ENCODE measurements at regions not wholly inside any gene's neighbourhood (a gene's known extent, or its start where the extent isn't known, plus 50 kb on each side); places are given as distances from the start of the nearest gene placed in this dataset.

GRCh38 chr12:124716208-124717130 is 147.2 kb downstream of the SCARB1 start:
- Histone ChIP-seq H3K9ac (ENCODE audit: low read length) (no peak overlapping the region), H3K27ac (ENCODE audit: low read length) (no peak overlapping the region), H3K4me3 (ENCODE audit: low read length) (no peak overlapping the region), H3K36me3 (ENCODE audit: control insufficient read depth, low read depth, low read length) (no peaks in the 10 kb centered on the region), H3K27me3 (ENCODE audit: control insufficient read depth, insufficient read depth, low read length) (no peaks in the 10 kb centered on the region), H3K4me1 (ENCODE audit: control insufficient read depth, low read depth, low read length) (peaks cover 4% of the 10 kb centered on the region), H3K9me3 (ENCODE audit: control insufficient read depth, low read depth, low read length) (no peaks in the 10 kb centered on the region)

- Histone ChIP-seq H3K27me3 (ENCODE audit: control insufficient read depth, insufficient read depth, low read length) (no peaks in the 10 kb centered on the region), H3K27ac (ENCODE audit: low read length) (no peak overlapping the region), H3K9me3 (ENCODE audit: control insufficient read depth, low read depth, low read length) (no peaks in the 10 kb centered on the region), H3K4me1 (ENCODE audit: control insufficient read depth, low read depth, low read length) (peaks cover 4% of the 10 kb centered on the region), H3K36me3 (ENCODE audit: control insufficient read depth, low read depth, low read length) (no peaks in the 10 kb centered on the region), H3K9ac (ENCODE audit: low read length) (no peak overlapping the region), H3K4me3 (ENCODE audit: low read length) (no peak overlapping the region)
These were observed 147.9 kb upstream of the NCOR2 start for GRCh38 chr12:124715121-124715990.

GRCh38 chr12:124713436-124714082 is 146.1 kb upstream of the NCOR2 start:
- no peak overlapping the region for H3K4me3 ChIP-seq (ENCODE audit: low read length)
- H3K27ac ChIP-seq (ENCODE audit: low read length), result no peak overlapping the region
- no peak overlapping the region for H3K9ac ChIP-seq (ENCODE audit: low read length)

GRCh38 chr12:124713041-124713435 is 145.6 kb upstream of the NCOR2 start:
- peaks cover 4% of the 10 kb centered on the region for H3K4me1 ChIP-seq (ENCODE audit: control insufficient read depth, low read depth, low read length)
- H3K36me3 ChIP-seq (ENCODE audit: control insufficient read depth, low read depth, low read length), result no peaks in the 10 kb centered on the region
- no peak overlapping the region for H3K9ac ChIP-seq (ENCODE audit: low read length)
- no peaks in the 10 kb centered on the region for H3K27me3 ChIP-seq (ENCODE audit: control insufficient read depth, insufficient read depth, low read length)
- no peaks in the 10 kb centered on the region for H3K9me3 ChIP-seq (ENCODE audit: control insufficient read depth, low read depth, low read length)
- H3K4me3 ChIP-seq (ENCODE audit: low read length), result no peak overlapping the region
- H3K27ac ChIP-seq (ENCODE audit: low read length), result no peak overlapping the region

More at GRCh38 chr12:124713436-124714082, 146.1 kb upstream of the NCOR2 start:
- H3K36me3 ChIP-seq (ENCODE audit: control insufficient read depth, low read depth, low read length), result no peaks in the 10 kb centered on the region
- H3K9me3 ChIP-seq (ENCODE audit: control insufficient read depth, low read depth, low read length), result no peaks in the 10 kb centered on the region
- no peaks in the 10 kb centered on the region for H3K27me3 ChIP-seq (ENCODE audit: control insufficient read depth, insufficient read depth, low read length)
- H3K4me1 ChIP-seq (ENCODE audit: control insufficient read depth, low read depth, low read length), result peaks cover 4% of the 10 kb centered on the region

GRCh38 chr12:124711344-124711743 is 143.9 kb upstream of the NCOR2 start:
- Histone ChIP-seq H3K27me3 (ENCODE audit: control insufficient read depth, insufficient read depth, low read length) (no peaks in the 10 kb centered on the region), H3K4me3 (ENCODE audit: low read length) (no peak overlapping the region), H3K36me3 (ENCODE audit: control insufficient read depth, low read depth, low read length) (no peaks in the 10 kb centered on the region), H3K9ac (ENCODE audit: low read length) (no peak overlapping the region), H3K9me3 (ENCODE audit: control insufficient read depth, low read depth, low read length) (no peaks in the 10 kb centered on the region), H3K27ac (ENCODE audit: low read length) (no peak overlapping the region), H3K4me1 (ENCODE audit: control insufficient read depth, low read depth, low read length) (peaks cover 4% of the 10 kb centered on the region)

GRCh38 chr12:124709722-124710687 is 142.6 kb upstream of the NCOR2 start:
- Histone ChIP-seq H3K9me3 (ENCODE audit: control insufficient read depth, low read depth, low read length) (no peaks in the 10 kb centered on the region), H3K9ac (ENCODE audit: low read length) (no peak overlapping the region), H3K27me3 (ENCODE audit: control insufficient read depth, insufficient read depth, low read length) (no peaks in the 10 kb centered on the region), H3K4me3 (ENCODE audit: low read length) (no peak overlapping the region), H3K4me1 (ENCODE audit: control insufficient read depth, low read depth, low read length) (no peaks in the 10 kb centered on the region), H3K27ac (ENCODE audit: low read length) (no peak overlapping the region), H3K36me3 (ENCODE audit: control insufficient read depth, low read depth, low read length) (no peaks in the 10 kb centered on the region)

- H3K27ac ChIP-seq (ENCODE audit: low read length), result no peak overlapping the region
- H3K4me3 ChIP-seq (ENCODE audit: low read length), result no peak overlapping the region
- no peaks in the 10 kb centered on the region for H3K4me1 ChIP-seq (ENCODE audit: control insufficient read depth, low read depth, low read length)
- H3K27me3 ChIP-seq (ENCODE audit: control insufficient read depth, insufficient read depth, low read length), result no peaks in the 10 kb centered on the region
- no peak overlapping the region for H3K9ac ChIP-seq (ENCODE audit: low read length)
- no peaks in the 10 kb centered on the region for H3K36me3 ChIP-seq (ENCODE audit: control insufficient read depth, low read depth, low read length)
- no peaks in the 10 kb centered on the region for H3K9me3 ChIP-seq (ENCODE audit: control insufficient read depth, low read depth, low read length)
These were observed 139.9 kb upstream of the NCOR2 start for GRCh38 chr12:124707316-124707715.

- H3K27me3 ChIP-seq (ENCODE audit: control insufficient read depth, insufficient read depth, low read length), result no peaks in the 10 kb centered on the region
- H3K4me3 ChIP-seq (ENCODE audit: low read length), result no peak overlapping the region
- H3K27ac ChIP-seq (ENCODE audit: low read length), result no peak overlapping the region
- no peaks in the 10 kb centered on the region for H3K4me1 ChIP-seq (ENCODE audit: control insufficient read depth, low read depth, low read length)
- no peak overlapping the region for H3K9ac ChIP-seq (ENCODE audit: low read length)
- H3K36me3 ChIP-seq (ENCODE audit: control insufficient read depth, low read depth, low read length), result no peaks in the 10 kb centered on the region
- no peaks in the 10 kb centered on the region for H3K9me3 ChIP-seq (ENCODE audit: control insufficient read depth, low read depth, low read length)
These were observed 139.0 kb upstream of the NCOR2 start for GRCh38 chr12:124706363-124706762.

GRCh38 chr12:124705545-124706138 is 138.2 kb upstream of the NCOR2 start:
- H3K27me3 ChIP-seq (ENCODE audit: control insufficient read depth, insufficient read depth, low read length), result no peaks in the 10 kb centered on the region
- H3K36me3 ChIP-seq (ENCODE audit: control insufficient read depth, low read depth, low read length), result no peaks in the 10 kb centered on the region
- no peaks in the 10 kb centered on the region for H3K4me1 ChIP-seq (ENCODE audit: control insufficient read depth, low read depth, low read length)
- H3K27ac ChIP-seq (ENCODE audit: low read length), result no peak overlapping the region
- no peak overlapping the region for H3K9ac ChIP-seq (ENCODE audit: low read length)
- no peak overlapping the region for H3K4me3 ChIP-seq (ENCODE audit: low read length)
- H3K9me3 ChIP-seq (ENCODE audit: control insufficient read depth, low read depth, low read length), result no peaks in the 10 kb centered on the region

- Histone ChIP-seq H3K27me3 (ENCODE audit: control insufficient read depth, insufficient read depth, low read length) (no peaks in the 10 kb centered on the region), H3K4me3 (ENCODE audit: low read length) (no peak overlapping the region), H3K9ac (ENCODE audit: low read length) (no peak overlapping the region), H3K36me3 (ENCODE audit: control insufficient read depth, low read depth, low read length) (no peaks in the 10 kb centered on the region), H3K27ac (ENCODE audit: low read length) (no peak overlapping the region), H3K9me3 (ENCODE audit: control insufficient read depth, low read depth, low read length) (no peaks in the 10 kb centered on the region), H3K4me1 (ENCODE audit: control insufficient read depth, low read depth, low read length) (no peaks in the 10 kb centered on the region)
These were observed 137.2 kb upstream of the NCOR2 start for GRCh38 chr12:124704619-124705018.
